GM23338 (cell line): ENCODE measurements at regions not wholly inside any gene's neighbourhood (a gene's known extent, or its start where the extent isn't known, plus 50 kb on each side); places are given as distances from the start of the nearest gene placed in this dataset.
A peak's percentile ranks its signal among the peaks of the same experiment; 100 is the strongest.

Experiments
- ATAC-seq: fragments of 200-7000 bp; cut with Tn5 transposase; 3 replicates; pipeline ENCODE4 v1.9.1; 2020
- DNase-seq: peaks from one replicate; pipeline ENCODE4 v3.0.0-alpha.2; 2015; ENCODE audit warnings: low spot score
- H2AFZ ChIP-seq: fragments of 200-600 bp; sonication (generic); 2 replicates; pipeline ENCODE4 v1.8.0; 2016; ENCODE audit warnings: antibody characterized with exemption, mild to moderate bottlenecking, moderate library complexity
- H3F3A ChIP-seq: fragments of 200-600 bp; sonication (generic); replicated peaks from 2 replicates; pipeline ENCODE4 v1.8.0; 2017; ENCODE audit warnings: antibody characterized with exemption, mixed run types, low read depth
- H3K27ac ChIP-seq: fragments of 200-600 bp; sonication (generic); 2 replicates; pipeline ENCODE4 v1.6.1; 2016; ENCODE audit warnings: low read depth
- H3K27me3 ChIP-seq: fragments of 200-600 bp; sonication (generic); 2 replicates; pipeline ENCODE4 v1.8.0; 2016; ENCODE audit warnings: mild to moderate bottlenecking, mixed run types, moderate library complexity; ENCODE audit not compliant: insufficient read depth
- H3K36me3 ChIP-seq: fragments of 200-600 bp; sonication (generic); 2 replicates; pipeline ENCODE4 v1.8.0; 2016; ENCODE audit warnings: mild to moderate bottlenecking; ENCODE audit not compliant: insufficient read depth
- H3K4me1 ChIP-seq: fragments of 200-600 bp; sonication (generic); 2 replicates; pipeline ENCODE4 v1.8.0; 2016; ENCODE audit warnings: mild to moderate bottlenecking, moderate library complexity; ENCODE audit not compliant: insufficient read depth
- H3K4me2 ChIP-seq: fragments of 200-600 bp; sonication (generic); 2 replicates; pipeline ENCODE4 v1.7.1; 2017; ENCODE audit warnings: mixed run types
- H3K4me3 ChIP-seq: fragments of 200-600 bp; sonication (generic); 2 replicates; pipeline ENCODE4 v1.6.1; 2016; ENCODE audit warnings: mixed run types
- H3K79me2 ChIP-seq: fragments of 200-600 bp; sonication (generic); replicated peaks from 2 replicates; pipeline ENCODE4 v1.8.0; 2017; ENCODE audit warnings: mild to moderate bottlenecking; ENCODE audit not compliant: insufficient read depth
- H3K9me2 ChIP-seq: fragments of 200-600 bp; sonication (generic); 2 replicates; pipeline ENCODE4 v1.8.0; 2017; ENCODE audit not compliant: insufficient read depth
- H4K20me1 ChIP-seq: fragments of 200-600 bp; sonication (generic); replicated peaks from 2 replicates; pipeline ENCODE4 v1.8.0; 2017; ENCODE audit warnings: mild to moderate bottlenecking; ENCODE audit not compliant: insufficient read depth
- H3K27ac Mint-ChIP-seq: 2 replicates; pipeline ENCODE4 v1.8.0; 2020; ENCODE audit warnings: inconsistent platforms, mild to moderate bottlenecking, moderate library complexity, mixed read lengths
- H3K27me3 Mint-ChIP-seq: 3 replicates; pipeline ENCODE4 v1.8.0; 2022; ENCODE audit warnings: low read depth, mild to moderate bottlenecking, moderate library complexity, mixed read lengths, inconsistent platforms; ENCODE audit not compliant: insufficient read depth, poor library complexity
- H3K36me3 Mint-ChIP-seq: 3 replicates; pipeline ENCODE4 v1.8.0; 2021; ENCODE audit warnings: low read depth, mild to moderate bottlenecking, inconsistent platforms, moderate library complexity, mixed read lengths
- H3K4me1 Mint-ChIP-seq: 3 replicates; pipeline ENCODE4 v1.8.0; 2020; ENCODE audit warnings: mild to moderate bottlenecking, inconsistent platforms, mixed read lengths
- H3K4me3 Mint-ChIP-seq: 3 replicates; pipeline ENCODE4 v1.8.0; 2021; ENCODE audit warnings: moderate library complexity, mild to moderate bottlenecking, inconsistent platforms, mixed read lengths
- H3K9me3 Mint-ChIP-seq: 3 replicates; pipeline ENCODE4 v1.8.0; 2020; ENCODE audit warnings: moderate library complexity, mild to moderate bottlenecking, inconsistent platforms, mixed read lengths
- CREB1 ChIP-seq: fragments of 250-450 bp; sonication (Bioruptor Pico); IDR thresholded peaks from 2 replicates; pipeline ENCODE4 v1.5.0; 2020; ENCODE audit warnings: low read depth, mild to moderate bottlenecking, moderate library complexity
- ETS1 ChIP-seq: IDR thresholded peaks from 2 replicates; pipeline ENCODE4 v1.6.1; 2016; ENCODE audit warnings: antibody characterized with exemption
- EZH2 ChIP-seq: fragments of 200-600 bp; sonication (generic); IDR thresholded peaks from one replicate; pipeline ENCODE4 v1.8.0; 2017; ENCODE audit warnings: antibody characterized with exemption, mild to moderate bottlenecking, low read depth; ENCODE audit not compliant: unreplicated experiment
- EZH2phosphoT487 ChIP-seq: fragments of 200-600 bp; sonication (generic); IDR thresholded peaks from one replicate; pipeline ENCODE4 v1.8.1; 2018; ENCODE audit warnings: antibody characterized with exemption; ENCODE audit not compliant: unreplicated experiment
- JUNB ChIP-seq: IDR thresholded peaks from one replicate; pipeline ENCODE4 v1.6.1; 2016; ENCODE audit warnings: antibody characterized with exemption; ENCODE audit not compliant: unreplicated experiment
- NANOG ChIP-seq: IDR thresholded peaks from 2 replicates; pipeline ENCODE4 v1.6.1; 2016; ENCODE audit warnings: antibody characterized with exemption, borderline replicate concordance
- POLR2AphosphoS5 ChIP-seq: IDR thresholded peaks from 2 replicates; pipeline ENCODE4 v1.6.1; 2016; ENCODE audit warnings: antibody characterized with exemption, low read depth
- REST ChIP-seq: IDR thresholded peaks from one replicate; pipeline ENCODE4 v1.6.1; 2018; ENCODE audit warnings: antibody characterized with exemption; ENCODE audit not compliant: unreplicated experiment
- ZNF114 ChIP-seq: fragments of 250-450 bp; sonication (Bioruptor Pico); IDR thresholded peaks from 2 replicates; pipeline ENCODE4 v1.5.0; 2020; ENCODE audit warnings: mild to moderate bottlenecking, moderate library complexity
- ZNF331 ChIP-seq: fragments of 250-450 bp; sonication (Bioruptor Pico); IDR thresholded peaks from 2 replicates; pipeline ENCODE4 v1.5.0; 2020; ENCODE audit warnings: low read depth, mild to moderate bottlenecking, moderate library complexity
- ZNF462 ChIP-seq: fragments of 250-450 bp; sonication (Bioruptor Pico); IDR thresholded peaks from 2 replicates; pipeline ENCODE4 v1.5.0; 2020; ENCODE audit warnings: mild to moderate bottlenecking, moderate library complexity

- ATAC-seq (no peak), DNase-seq (no peak)
- Histone ChIP-seq H3F3A (no peaks in the 10 kb centered on the region), H2AFZ (no peak overlapping the region), H3K4me1 (no peaks in the 10 kb centered on the region), H3K4me2 (no peak overlapping the region), H3K4me3 (no peak overlapping the region), H3K27me3 (no peaks in the 10 kb centered on the region), H3K36me3 (no peaks in the 10 kb centered on the region), H3K9me2 (peaks cover 17% of the 10 kb centered on the region), H4K20me1 (no peaks in the 10 kb centered on the region), H3K27ac (no peak overlapping the region), H3K79me2 (no peaks in the 10 kb centered on the region)
- TF ChIP-seq POLR2AphosphoS5 (no peak), ZNF462 (CRISPR knock-in tag) (no peak), CREB1 (CRISPR knock-in tag) (no peak), EZH2phosphoT487 (no peak), EZH2 (no peak)
- Mint-ChIP-seq H3K4me3 (no peak overlapping the region), H3K27ac (no peak overlapping the region), H3K9me3 (no peaks in the 10 kb centered on the region), H3K4me1 (peaks cover 16% of the 10 kb centered on the region), H3K27me3 (no peaks in the 10 kb centered on the region), H3K36me3 (no peaks in the 10 kb centered on the region)
Measured at GRCh38 chr9:81390792-81391456, 298.4 kb downstream of the TLE1 start.

GRCh38 chr9:81389569-81389993 lies 299.8 kb downstream of the TLE1 start:
- no peaks in the 10 kb centered on the region for H3K27me3 Mint-ChIP-seq
- peak overlapping the region; percentile 8; the same call in 1 of the 2 replicates for H2AFZ ChIP-seq
- H3F3A ChIP-seq = no peaks in the 10 kb centered on the region
- DNase-seq = no peak
- H3K4me1 ChIP-seq = no peaks in the 10 kb centered on the region
- H3K4me3 Mint-ChIP-seq = no peak overlapping the region
- ATAC-seq = no peak
- H3K9me2 ChIP-seq = peaks cover 17% of the 10 kb centered on the region
- no peak overlapping the region for H3K27ac ChIP-seq
- no peaks in the 10 kb centered on the region for H3K36me3 Mint-ChIP-seq
- no peaks in the 10 kb centered on the region for H3K36me3 ChIP-seq
- H3K9me3 Mint-ChIP-seq = no peaks in the 10 kb centered on the region
- H4K20me1 ChIP-seq = no peaks in the 10 kb centered on the region
- H3K4me3 ChIP-seq = no peak overlapping the region
- H3K79me2 ChIP-seq = no peaks in the 10 kb centered on the region
- no peak overlapping the region for H3K4me2 ChIP-seq
- peaks cover 16% of the 10 kb centered on the region for H3K4me1 Mint-ChIP-seq
- no peaks in the 10 kb centered on the region for H3K27me3 ChIP-seq
- H3K27ac Mint-ChIP-seq = peak overlapping the region; percentile 4; the same call in 1 of the 2 replicates
- no peak for TF ChIP-seq JUNB
- TF ChIP-seq ETS1 = no peak
- no peak for TF ChIP-seq NANOG
- TF ChIP-seq CREB1 (CRISPR knock-in tag) = no peak
- TF ChIP-seq ZNF114 (CRISPR knock-in tag) = no peak
- no peak for TF ChIP-seq REST
- TF ChIP-seq ZNF331 = no peak
- TF ChIP-seq POLR2AphosphoS5 = no peak
- no peak for TF ChIP-seq EZH2
- no peak for TF ChIP-seq EZH2phosphoT487
